PFSK-1 (cell line): ENCODE measurements at regions not wholly inside any gene's neighbourhood (a gene's known extent, or its start where the extent isn't known, plus 50 kb on each side); places are given as distances from the start of the nearest gene placed in this dataset.

Experiments used
- POLR2AphosphoS5 ChIP-seq: IDR thresholded peaks from 2 replicates; pipeline ENCODE4 v1.6.1; 2012; ENCODE audit warnings: low read depth, mild to moderate bottlenecking, control low read depth, low read length, moderate library complexity
- TAF1 ChIP-seq: IDR thresholded peaks from 2 replicates; pipeline ENCODE4 v1.6.1; 2012; ENCODE audit warnings: low read length, control low read depth, borderline replicate concordance; ENCODE audit not compliant: insufficient read depth

- no peak for TF ChIP-seq POLR2AphosphoS5
- no peak for TF ChIP-seq TAF1
Measured at GRCh38 chr13:81791641-81792040, 1450.7 kb upstream of the SPRY2 start.
